ENCODE measurements at regions not wholly inside any gene's neighbourhood (a gene's known extent, or its start where the extent isn't known, plus 50 kb on each side); places are given as distances from the start of the nearest gene placed in this dataset.

DNA sequence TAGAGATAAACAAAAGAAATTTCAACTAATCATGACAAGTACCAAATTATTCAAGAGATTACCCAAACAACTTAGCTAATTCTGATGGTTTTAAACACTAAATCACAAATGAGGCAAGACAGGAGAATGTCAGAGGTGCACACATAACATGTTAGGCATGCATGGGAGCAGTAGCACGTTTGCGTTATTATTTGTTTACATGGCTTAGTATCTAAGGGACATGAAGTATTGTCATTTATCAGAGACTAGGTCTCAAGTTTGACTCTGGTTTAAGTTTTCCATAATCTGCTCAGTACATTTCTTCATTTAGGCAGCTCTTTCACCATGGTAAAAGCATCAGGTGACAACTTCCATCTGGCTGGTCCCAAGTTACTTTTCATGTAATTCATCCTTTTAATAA lies 244.1 kb upstream of the TNC start:
- peak in 1 of 3 donors; percentile 45 for DNase-seq (ENCODE audit: low read depth in 3 of 3, low spot score in 2 of 3)

DNA sequence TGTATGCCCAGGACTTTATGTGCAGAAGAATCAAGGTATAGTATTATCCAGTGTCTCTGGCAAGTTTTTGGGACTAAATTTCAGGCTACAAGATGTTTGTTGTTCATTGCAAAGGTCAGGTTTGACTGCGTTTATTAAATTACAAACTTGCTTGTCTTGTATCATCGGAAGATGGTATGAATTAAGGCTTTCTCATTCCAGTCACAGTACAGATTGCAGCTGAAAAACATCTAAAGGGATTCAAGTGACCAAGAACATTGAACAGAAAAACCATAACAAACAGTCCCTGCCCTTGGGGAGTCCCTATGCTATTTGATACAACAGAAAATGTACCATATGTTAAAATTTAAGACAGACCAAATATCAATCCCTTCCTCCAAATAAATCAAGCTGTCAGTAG lies 244.7 kb upstream of the TNC start:
- DNase-seq (ENCODE audit: low read depth in 3 of 3, low spot score in 2 of 3), result peak in 1 of 3 donors; percentile 58

DNA sequence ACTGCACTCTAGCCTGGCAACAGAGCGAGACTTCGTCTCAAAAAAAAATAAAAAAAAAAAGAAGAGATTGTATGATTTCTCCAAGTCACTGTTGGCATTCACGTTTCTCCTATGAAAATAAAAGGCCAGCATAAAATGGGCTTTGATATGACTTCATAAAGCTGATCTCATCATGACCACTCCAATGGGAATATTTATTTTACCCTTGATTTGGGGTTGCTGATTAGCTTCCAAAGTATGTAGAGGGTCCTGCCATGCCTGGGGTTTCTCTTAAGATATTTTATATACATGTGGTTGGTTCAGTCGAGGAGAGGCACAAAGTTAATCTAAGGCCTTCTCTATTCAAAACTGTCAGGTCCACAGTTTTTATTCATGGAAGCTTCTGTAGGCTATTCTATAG lies 247.0 kb upstream of the TNC start:
- DNase-seq (ENCODE audit: low read depth in 3 of 3, low spot score in 2 of 3), result no peak

DNA sequence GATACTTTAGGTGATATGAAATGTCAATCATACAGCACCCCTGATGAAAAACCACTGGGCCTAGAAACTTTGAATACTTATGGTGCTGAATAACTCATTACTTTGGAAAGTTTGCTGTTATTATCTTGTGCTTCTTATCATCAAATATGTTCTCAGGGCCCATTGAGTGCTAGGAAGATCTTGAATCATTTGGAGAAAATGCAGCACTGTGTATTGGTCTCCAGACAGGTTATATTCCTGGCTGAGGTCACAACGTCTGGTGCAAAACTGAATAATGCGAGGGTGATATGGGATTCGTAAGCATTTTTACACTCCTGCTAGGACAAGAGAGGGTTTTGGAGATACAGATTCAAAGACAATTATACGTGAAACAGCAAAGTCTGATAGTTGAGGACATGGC lies 249.4 kb upstream of the TNC start:
- no peak for DNase-seq (ENCODE audit: low read depth in 3 of 3, low spot score in 2 of 3)

DNA sequence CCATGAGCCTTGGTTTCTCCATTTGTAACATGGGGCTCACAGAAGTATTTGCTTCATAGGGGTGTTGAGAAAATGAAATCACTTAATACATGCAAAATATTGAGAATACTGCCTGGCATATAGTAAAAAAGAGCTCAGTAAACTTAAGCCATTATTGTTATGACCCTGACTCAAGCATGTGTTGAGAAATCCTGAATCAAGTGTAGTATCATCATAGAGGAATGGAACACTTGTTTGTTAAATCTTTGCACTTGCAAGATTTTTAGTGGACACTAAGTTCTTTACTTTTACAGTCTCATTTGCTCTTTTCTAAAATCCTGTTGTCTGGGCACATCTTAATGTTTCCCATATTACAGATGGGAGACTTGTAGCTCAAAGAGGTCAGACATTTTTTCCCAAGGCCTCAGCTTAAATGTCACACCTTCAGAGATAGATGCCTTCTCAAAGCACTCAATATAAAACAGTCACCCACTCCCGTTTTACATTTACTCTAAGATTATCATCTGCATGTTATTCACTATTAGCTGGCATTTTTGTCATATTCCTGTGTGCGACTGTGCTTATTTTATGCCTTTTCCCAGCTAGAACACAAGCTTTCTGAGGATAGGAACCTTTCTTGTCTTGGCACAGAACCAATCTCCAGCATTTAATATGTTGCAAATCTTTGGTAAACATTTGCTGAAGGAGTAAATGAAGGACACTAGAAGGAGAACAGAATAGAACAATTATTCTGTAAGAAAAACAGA lies 250.0 kb upstream of the TNC start:
- no peak for DNase-seq (ENCODE audit: low read depth in 3 of 3, low spot score in 2 of 3)

DNA sequence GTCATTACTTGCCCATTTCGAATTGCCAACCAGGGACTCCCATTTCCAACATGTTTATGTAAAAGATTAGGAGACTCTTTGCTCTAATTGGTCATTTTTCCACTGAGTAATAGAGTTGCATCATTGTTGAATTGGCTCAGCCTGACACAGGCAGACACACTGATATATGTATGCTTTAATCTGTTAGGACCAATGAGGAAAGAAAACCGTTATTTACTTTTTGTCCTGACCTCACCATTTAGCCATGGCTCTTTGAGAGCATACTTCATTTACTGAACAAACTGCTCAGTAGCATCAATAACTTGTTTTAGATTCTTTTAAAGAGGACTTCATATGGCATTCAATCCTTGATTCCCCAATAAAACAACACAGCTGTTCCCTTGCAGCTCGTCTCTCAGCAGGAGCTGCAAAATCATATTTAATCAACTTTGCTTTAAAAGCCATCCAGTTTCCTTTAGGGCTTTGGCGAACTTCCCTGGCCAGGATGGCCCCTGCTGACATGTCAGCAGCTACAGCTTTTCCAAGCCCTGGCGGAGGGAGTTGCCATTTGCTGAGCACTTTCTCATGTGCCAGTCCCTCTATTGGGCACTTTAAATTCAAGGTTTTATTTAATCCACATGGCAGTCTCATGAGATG lies 251.5 kb upstream of the TNC start:
- no peak for DNase-seq (ENCODE audit: low read depth in 3 of 3, low spot score in 2 of 3)

DNA sequence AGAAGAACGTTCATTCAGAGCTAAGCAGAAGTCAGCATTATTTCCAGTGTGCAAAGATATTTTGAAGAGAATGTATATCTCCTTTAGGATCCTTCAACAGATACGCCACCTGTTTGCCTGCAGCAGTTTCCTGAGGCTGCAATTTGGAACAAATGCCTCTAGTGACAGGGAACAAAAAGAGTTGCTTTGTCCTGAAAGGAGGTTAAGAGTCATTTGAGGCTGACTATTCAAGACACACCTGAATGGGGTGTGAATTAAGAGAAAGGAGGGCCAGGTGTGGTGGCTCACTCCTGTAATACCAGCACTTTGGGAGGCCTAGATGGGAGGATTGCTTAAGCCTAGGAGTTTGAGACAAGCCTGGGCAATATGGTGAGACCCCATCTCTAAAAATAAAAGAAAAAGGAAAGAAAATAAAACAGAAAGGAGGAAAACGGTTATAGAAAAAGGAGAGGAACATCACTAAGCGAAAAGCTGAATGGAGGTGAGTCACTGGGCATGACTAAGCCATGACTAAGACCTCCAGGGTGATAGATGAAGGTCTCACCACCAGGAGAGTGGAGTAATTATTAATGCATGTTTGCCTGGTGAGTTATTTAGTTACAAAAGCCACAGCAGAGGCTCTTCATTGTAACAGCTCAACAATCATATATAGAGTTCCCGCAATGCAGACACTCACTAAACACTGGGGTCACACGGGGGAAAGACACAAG lies 255.2 kb upstream of the TNC start:
- no peak for DNase-seq (ENCODE audit: low read depth in 3 of 3, low spot score in 2 of 3)

DNA sequence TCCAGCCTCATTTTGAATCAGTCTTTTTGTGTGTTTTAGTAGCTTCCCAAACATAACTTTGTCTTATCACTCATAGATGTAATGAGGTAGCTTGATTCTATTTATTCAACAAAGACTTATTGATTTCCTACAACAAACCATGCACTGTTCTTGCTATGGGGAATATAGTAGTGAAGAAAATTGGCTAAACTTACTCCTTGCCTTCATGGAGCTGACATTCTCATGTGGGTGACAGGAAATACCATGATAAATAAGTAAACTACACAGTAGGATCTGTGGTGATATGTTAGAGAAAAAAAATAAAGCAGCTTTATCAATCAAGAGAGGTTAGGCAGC lies 255.7 kb upstream of the TNC start:
- no peak for DNase-seq (ENCODE audit: low read depth in 3 of 3, low spot score in 2 of 3)

DNA sequence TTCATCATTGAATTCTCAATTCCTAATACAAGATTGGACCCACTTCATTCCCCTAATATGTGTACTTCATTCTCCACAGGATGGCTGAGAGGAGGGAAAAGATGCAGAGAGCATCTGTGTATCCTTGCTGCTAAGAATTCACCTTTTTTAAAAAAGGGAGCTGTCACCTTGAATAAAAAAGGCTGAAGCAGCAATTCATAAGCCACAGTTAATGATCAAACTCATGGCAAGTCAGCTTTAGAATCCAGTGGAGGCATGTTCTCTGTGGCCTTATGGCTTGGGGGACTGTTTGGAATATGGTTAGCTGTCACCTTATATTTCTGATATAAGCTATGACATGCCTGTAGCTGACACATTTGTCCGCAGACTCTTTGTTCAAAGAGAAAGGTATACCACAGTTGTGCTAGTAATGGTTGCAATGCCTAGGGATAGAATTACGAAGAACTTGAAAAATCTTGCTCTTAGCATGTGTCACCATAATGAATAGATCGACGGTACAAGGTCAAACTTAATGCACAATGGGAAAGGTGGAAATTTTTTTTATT lies 256.8 kb upstream of the TNC start:
- DNase-seq (ENCODE audit: low read depth in 3 of 3, low spot score in 2 of 3), result no peak

DNA sequence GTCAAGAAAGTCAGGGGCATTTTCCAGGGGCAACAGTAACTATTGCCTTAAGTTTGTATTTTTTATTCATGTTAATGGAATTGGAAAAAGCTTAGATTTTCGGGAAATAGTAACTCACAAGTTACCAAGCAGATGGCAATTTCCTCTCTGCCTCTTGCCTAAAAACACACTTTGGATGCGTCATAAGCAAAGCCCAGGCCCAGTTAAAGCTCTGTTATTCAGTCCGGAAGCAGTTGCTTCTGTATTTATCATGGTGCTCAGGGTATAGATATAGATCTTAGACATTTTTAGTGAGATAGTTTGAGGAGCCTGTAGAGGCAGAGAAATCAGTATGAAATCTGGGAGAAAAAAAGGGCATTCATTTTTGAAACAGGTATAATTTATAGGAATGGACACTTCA lies 260.3 kb upstream of the TNC start:
- DNase-seq (ENCODE audit: low read depth in 3 of 3, low spot score in 2 of 3), result no peak

DNA sequence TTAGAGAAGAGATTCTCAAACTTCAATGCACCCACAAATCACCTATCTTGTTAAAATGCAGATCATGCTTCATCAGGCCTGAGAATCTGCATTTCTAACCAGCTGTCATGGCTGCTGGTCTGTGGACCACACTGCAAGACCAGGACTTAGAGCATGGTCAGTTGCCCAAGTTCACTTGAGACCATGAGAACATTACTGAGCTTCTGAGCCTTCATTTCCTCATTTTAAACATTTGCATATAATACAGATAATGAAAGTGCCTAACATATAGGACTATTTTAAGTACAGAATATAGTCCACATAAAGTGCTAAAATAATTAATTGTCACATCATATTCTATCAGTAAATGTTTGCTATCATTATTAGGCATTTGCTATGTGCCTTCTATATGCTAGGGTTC lies 260.8 kb upstream of the TNC start:
- DNase-seq (ENCODE audit: low read depth in 3 of 3, low spot score in 2 of 3), result no peak

DNA sequence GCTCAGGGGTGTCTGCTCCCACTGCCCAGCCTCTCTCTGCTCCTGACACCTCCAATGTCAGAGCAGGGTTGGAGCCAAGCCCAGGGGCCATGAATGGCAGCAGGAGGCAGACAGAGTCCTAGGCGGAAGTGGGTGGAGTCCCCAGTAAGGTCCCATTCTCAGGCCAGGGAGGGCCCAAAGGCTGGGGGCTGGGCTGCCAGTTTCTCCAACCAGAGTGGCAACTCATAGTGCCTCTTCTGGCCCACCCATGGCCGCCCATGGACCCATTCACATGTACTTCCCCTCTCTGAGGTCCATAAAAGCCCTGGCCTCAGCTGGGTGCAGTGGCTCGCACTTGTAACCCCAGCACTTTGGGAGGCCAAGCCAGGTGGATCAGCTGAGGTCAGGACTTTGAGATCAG lies 261.8 kb upstream of the TNC start:
- no peak for DNase-seq (ENCODE audit: low read depth in 3 of 3, low spot score in 2 of 3)

DNA sequence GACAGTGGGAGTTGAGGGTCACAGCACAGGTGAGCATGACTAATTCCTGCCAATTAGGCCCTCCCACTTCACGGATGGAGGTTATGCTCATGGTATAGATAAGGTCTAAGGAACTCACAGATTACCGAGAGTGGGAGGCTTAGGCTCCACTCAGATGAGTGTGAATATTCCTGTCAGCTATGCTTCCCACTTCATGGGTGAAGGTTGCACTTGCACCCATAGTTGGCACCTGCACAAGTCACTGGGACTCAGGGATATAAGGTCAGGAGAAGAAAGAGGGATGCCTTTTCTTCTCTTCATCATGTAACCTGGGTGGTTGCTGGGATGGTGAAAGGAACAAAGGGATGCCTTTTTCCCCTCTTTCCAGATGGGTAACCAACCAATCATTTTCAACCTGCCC lies 264.9 kb upstream of the TNC start:
- no peak for DNase-seq (ENCODE audit: low read depth in 3 of 3, low spot score in 2 of 3)

DNA sequence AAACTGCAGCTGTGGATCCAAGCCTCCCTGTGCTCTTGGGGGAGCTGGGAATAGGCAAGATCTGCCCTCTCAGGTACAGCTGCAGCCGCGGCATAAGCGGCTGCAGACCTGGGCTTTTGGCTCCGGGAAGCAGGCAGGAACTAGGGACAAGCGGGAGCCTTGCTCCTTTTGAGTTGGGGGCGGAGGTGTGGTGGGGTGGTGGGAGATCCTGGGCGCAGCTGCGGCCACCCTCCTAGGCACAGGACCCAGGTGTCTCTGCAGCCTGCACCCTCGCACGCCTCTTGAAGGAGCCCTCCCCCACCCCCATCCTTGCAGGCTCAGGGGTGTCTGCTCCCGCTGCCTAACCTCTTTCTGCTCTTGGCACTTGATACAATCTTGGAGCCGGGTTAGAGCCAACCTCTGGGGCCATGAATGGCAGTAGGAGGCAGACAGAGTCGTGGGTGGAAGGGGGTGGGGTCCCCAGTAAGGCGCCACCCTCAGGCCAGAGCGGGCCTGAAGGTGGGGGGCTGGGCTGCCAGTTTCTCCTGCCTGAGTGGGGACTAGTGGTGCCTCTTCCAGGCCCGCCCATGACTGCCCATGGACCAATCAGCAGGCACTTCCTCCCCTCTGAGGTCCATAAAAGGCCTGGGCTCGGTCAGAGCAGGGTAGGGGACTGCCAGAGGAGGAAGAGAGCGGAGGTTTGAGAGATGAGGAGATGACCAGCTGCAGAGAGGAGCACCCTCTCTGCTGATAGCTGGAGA lies 267.6 kb upstream of the TNC start:
- no peak for DNase-seq (ENCODE audit: low read depth in 3 of 3, low spot score in 2 of 3)

DNA sequence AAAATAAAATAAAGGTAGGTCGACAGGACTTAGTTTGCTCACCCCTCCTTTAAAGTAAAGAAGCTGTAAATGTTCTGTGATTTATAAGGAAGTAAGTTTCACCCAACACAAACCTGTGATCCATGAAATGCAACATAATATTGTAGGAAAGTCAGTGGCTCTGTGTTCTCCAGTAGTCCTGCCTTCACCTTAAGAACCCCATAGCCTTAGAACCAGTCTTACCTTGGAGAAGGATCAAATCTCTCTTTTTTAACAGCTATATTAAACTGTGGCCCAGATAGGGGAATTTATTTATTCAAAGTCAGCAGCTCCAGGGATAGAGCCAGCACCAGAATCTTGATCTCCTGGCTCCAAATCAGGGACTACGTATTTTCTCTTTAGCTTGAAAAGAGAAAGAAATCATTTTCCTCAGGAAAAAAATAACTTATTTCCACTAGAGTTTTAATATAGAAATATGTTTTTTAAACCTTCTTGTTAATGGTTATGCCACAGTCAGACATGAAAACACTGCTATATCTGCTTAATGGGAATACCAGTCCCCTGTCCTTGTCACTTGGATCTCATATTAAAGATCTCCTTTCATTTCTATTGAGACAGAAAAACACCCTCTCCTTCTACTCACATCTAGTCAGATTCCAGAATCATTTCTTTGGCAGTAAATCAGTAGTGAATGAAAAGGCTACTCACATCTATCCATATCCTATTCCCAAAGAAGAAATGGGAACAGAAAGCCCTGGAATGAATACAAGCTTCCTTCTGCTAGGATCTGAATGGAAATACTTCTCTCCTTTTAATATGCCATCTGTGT lies 269.2 kb upstream of the TNC start:
- DNase-seq (ENCODE audit: low read depth in 3 of 3, low spot score in 2 of 3), result no peak

DNA sequence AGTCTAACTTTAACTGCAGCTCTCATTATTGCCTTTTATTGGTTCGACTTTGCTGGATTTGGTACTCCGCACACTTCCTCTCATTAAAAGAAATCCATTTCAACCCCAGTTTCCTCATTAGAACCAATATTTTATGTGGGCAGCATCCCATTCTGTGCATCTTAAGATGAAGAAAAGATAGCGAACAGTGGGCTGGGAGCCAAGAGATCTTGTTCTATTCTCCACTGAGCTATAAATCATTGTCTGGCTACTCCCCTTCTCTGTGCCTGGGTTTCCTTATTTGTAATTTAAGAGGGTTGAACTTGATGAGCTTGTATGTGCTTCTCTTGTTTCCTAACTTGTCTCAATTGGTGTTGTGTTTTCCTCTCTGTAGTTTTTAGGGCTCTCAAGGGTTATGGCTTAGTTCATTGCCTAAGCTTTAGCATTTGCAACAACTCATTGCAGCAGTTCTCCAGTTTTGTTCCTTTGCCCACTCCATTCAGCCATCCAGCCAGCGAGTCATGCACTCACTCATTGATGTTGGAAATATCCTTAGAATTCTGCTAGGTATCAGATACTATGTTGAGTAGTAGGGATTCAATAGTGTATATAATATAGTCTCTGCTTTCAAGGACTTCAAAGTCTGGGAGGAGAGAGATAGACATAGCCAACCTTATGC lies 273.3 kb upstream of the TNC start:
- DNase-seq (ENCODE audit: low read depth in 3 of 3, low spot score in 2 of 3), result peak in 1 of 3 donors; percentile 29

DNA sequence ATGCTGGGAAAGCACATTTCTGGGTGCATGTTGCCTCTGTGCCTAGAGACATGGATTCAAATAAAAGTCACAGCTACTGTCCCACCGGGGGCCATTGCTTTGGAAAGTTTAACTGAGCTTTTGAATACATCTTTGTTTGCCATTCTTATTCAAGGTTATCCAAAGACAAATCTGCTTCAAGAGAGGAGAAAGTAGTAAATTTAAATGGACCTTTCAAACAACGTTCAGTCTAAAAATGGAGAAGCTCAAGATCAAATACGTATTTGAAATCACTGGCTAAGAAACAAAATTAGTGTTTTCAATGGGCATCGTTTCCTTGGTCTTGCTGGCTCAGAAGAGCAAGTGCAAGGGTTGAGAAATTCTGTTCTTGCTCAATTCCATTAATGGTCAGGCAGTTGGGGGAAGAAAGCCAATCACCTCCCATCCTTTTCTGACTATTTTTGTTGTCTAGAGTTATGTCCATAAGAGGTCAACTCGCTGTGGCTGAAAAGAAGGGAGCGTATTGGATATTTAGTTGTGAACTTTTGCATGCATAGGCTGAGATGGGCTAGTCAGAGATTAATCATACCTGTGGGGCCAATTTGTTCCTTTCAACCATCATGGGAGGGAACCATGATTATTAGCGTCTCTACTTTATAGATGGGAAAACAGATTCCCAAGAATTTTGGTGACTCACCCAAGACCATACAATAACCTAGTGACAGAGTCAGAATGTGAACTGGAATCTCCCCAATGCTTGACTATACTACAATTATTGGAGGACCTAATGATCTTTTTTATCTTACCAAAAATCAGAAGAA lies 276.2 kb upstream of the TNC start:
- DNase-seq (ENCODE audit: low read depth in 3 of 3, low spot score in 2 of 3), result no peak

DNA sequence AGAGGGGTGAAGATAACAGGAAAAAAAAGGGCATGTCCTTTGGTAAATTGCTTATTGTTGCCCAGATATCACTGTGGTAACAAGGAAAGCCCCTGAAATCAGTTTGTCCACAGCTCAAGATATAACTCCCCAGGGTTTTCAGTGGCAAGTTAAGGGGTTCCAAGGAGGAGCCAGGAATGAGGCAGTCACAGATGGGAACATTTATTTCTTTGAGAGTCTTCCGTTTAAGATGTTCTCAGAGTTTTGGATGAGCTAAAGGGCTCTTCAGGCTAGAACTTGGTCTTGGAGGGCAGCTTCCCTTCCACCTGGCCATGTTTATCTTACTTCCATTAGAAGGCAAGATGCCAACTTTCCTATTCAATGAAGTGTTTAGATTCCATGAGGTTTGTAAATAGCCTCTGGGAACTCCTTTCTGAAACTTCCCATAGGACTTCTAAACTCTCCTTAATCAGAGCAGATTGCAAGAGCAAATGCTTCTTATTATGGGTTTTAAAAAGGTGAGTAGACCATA lies 277.6 kb upstream of the TNC start:
- no peak for DNase-seq (ENCODE audit: low read depth in 3 of 3, low spot score in 2 of 3)

DNA sequence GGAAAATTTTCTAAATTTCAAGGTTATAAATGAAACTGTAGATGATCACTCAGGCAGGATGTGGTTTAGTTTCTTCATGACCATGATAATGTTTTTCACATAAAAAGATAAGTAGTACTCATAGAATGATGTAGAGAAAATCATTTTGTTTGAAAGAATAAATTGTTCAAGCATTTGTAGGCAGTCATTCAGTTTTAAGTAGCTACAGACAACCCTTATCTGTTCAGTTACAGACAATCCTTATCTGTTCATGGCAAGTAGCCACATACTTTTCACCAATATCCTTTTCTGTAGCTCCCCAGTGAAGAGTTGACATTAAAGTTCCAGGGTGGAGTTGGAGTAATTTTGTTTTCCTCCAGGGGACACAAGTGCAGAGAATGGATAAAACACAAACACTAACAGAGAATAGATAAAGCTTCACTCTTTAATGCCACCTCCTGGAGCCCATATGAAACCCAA lies 278.1 kb upstream of the TNC start:
- DNase-seq (ENCODE audit: low read depth in 3 of 3, low spot score in 2 of 3), result no peak
